HepG2 (cell line): ENCODE measurements at regions not wholly inside any gene's neighbourhood (a gene's known extent, or its start where the extent isn't known, plus 50 kb on each side); places are given as distances from the start of the nearest gene placed in this dataset.

ENCODE experiments used
- FOXA3 ChIP-seq: IDR thresholded peaks from 2 replicates; pipeline ENCODE4 v1.6.1; 2016; ENCODE audit warnings: missing genetic modification reagents, missing compliant biosample characterization
- FOXJ3 ChIP-seq: sonication (generic); formaldehyde crosslinking; IDR thresholded peaks from 2 replicates; pipeline ENCODE4 v1.4.0; 2020; ENCODE audit warnings: missing genetic modification reagents, mild to moderate bottlenecking, borderline replicate concordance
- FOXP1 ChIP-seq, 2 experiments: fragments of 450-650 bp in 1 of 2; IDR thresholded peaks; 2 replicates each; pipeline ENCODE4 v1.6.1; 2017 to 2018; ENCODE audit warnings: antibody characterized with exemption in 1 of 2
- GATA4 ChIP-seq: sonication (generic); IDR thresholded peaks from 2 replicates; pipeline ENCODE4 v1.6.1; 2016; ENCODE audit warnings: antibody characterized with exemption, low read depth, borderline replicate concordance
- HNF4A ChIP-seq: sonication (generic); formaldehyde crosslinking; IDR thresholded peaks from 2 replicates; pipeline ENCODE4 v1.4.0; 2020; ENCODE audit warnings: missing genetic modification reagents
- ISL2 ChIP-seq: sonication (generic); formaldehyde crosslinking; IDR thresholded peaks from 2 replicates; pipeline ENCODE4 v1.5.0; 2020; ENCODE audit warnings: missing genetic modification reagents
- JUND ChIP-seq: sonication (generic); formaldehyde crosslinking; IDR thresholded peaks from 2 replicates; pipeline ENCODE4 v1.8.0; 2022; ENCODE audit warnings: mild to moderate bottlenecking, missing genetic modification reagents
- MIER2 ChIP-seq: IDR thresholded peaks from 2 replicates; pipeline ENCODE4 v1.6.1; 2016; ENCODE audit warnings: missing biosample characterization, missing genetic modification reagents
- NCOA2 ChIP-seq: sonication (generic); formaldehyde crosslinking; IDR thresholded peaks from 2 replicates; pipeline ENCODE4 v1.8.0; 2022; ENCODE audit warnings: inconsistent platforms
- NFIC ChIP-seq: IDR thresholded peaks from 2 replicates; pipeline ENCODE4 v1.6.1; 2012; ENCODE audit warnings: mild to moderate bottlenecking, low read length, inconsistent platforms
- NR1H2 ChIP-seq: sonication (generic); formaldehyde crosslinking; IDR thresholded peaks from 2 replicates; pipeline ENCODE4 v1.8.1; 2022; ENCODE audit warnings: low read depth, missing genetic modification reagents, borderline replicate concordance
- NR2F2 ChIP-seq: IDR thresholded peaks from 2 replicates; pipeline ENCODE4 v1.6.1; 2012; ENCODE audit warnings: low read depth, inconsistent platforms, borderline replicate concordance
- ONECUT2 ChIP-seq: sonication (generic); formaldehyde crosslinking; IDR thresholded peaks from 2 replicates; pipeline ENCODE4 v1.4.0; 2020; ENCODE audit warnings: missing genetic modification reagents
- TCF12 ChIP-seq, 2 experiments: fragments of 450-650 bp in 1 of 2; sonication (generic) in 1 of 2; formaldehyde crosslinking in 1 of 2; IDR thresholded peaks; 2 replicates each; pipeline versions ENCODE4 v1.6.1 to v1.8.0; 2017 to 2022; ENCODE audit warnings: antibody characterized with exemption in 1 of 2, mild to moderate bottlenecking in 1 of 2, missing genetic modification reagents in 1 of 2, moderate library complexity in 1 of 2
- ZBTB3 ChIP-seq: sonication (generic); formaldehyde crosslinking; IDR thresholded peaks from 2 replicates; pipeline ENCODE4 v1.4.0; 2020; ENCODE audit warnings: low read depth, mild to moderate bottlenecking, moderate library complexity, missing genetic modification reagents, borderline replicate concordance
- ZNF556 ChIP-seq: sonication (generic); formaldehyde crosslinking; IDR thresholded peaks from 2 replicates; pipeline ENCODE4 v1.4.0; 2020; ENCODE audit warnings: mild to moderate bottlenecking, missing genetic modification reagents, borderline replicate concordance
- ZNF644 ChIP-seq: IDR thresholded peaks from 2 replicates; pipeline ENCODE4 v1.6.1; 2016; ENCODE audit warnings: low read depth
- ZNF746 ChIP-seq: sonication (generic); formaldehyde crosslinking; IDR thresholded peaks from 2 replicates; pipeline ENCODE4 v1.8.0; 2022; ENCODE audit warnings: mild to moderate bottlenecking, missing genetic modification reagents
- ZNF772 ChIP-seq: sonication (generic); formaldehyde crosslinking; IDR thresholded peaks from 2 replicates; pipeline ENCODE4 v1.5.0; 2020; ENCODE audit warnings: mild to moderate bottlenecking, missing genetic modification reagents
- ZNF839 ChIP-seq: sonication (generic); formaldehyde crosslinking; IDR thresholded peaks from 2 replicates; pipeline ENCODE4 v1.4.0; 2020; ENCODE audit warnings: missing genetic modification reagents, mild to moderate bottlenecking, borderline replicate concordance
- ZSCAN29 ChIP-seq: sonication (generic); formaldehyde crosslinking; conservative IDR thresholded peaks from 2 replicates; pipeline ENCODE4 v1.4.0; 2020; ENCODE audit warnings: mild to moderate bottlenecking, missing genetic modification reagents
- TF ChIP-seq, protein P1 (sequence below): sonication (generic); formaldehyde crosslinking; conservative IDR thresholded peaks from 2 replicates; pipeline ENCODE4 v1.4.0; 2020; ENCODE audit warnings: missing genetic modification reagents
- TF ChIP-seq, protein P2 (sequence below): sonication (generic); formaldehyde crosslinking; IDR thresholded peaks from 2 replicates; pipeline ENCODE4 v1.4.0; 2020; ENCODE audit warnings: missing genetic modification reagents

DNA sequence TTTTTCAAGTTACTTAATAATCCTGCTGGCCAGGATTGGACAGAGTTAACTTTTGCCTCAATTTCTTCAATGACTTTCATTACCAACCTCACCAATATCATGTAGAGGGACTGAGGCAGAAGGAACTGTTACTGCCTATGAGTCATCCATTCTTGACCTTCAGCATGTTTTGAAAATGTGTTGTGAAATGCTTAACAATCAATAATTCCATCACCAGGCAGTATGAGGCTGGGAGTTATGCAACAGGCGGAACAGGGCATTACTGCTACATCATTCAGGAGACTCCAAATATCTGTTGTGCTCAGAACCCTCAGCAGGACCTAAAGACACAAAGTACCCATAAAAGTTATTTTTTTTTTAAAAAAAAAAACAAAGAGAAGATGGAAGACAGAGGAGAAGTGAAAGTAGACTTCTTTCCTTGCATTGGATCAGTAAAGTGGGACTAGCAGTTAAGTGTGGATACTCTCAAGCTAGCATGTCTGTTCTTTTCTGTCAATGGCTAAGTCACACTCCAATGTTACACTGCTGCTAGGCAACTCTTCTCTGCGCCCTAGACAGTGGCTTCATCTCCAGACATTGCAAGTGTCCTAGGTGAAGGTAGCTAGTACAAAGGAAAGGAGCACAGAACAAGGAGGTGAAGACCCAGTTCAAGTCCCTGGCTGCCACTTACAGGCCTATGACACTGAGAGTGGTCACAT, 184.9 kb upstream of the LPP start (continued):
- TF ChIP-seq ZNF772 (0 out of 2 replicates have a peak, but pooled peaks have one; percentile 26), ZNF556 (CRISPR knock-in tag) (peak; percentile 67; the same call in 1 of the 2 replicates), ZSCAN29 (CRISPR knock-in tag) (0 out of 2 replicates have a peak, but pooled peaks have one; percentile 34), MIER2 (CRISPR knock-in tag) (0 out of 2 replicates have a peak, but pooled peaks have one; percentile 50), ZBTB3 (CRISPR knock-in tag) (no peak; the same call in 1 of the 2 replicates), TCF12 (IDR thresholded peaks at IDR 0.05) (no peak), TCF12 (CRISPR knock-in tag; IDR thresholded peaks at IDR 0.05) (0 out of 2 replicates have a peak, but pooled peaks have one; percentile 29), NR2F2 (peak; percentile 55; the same call in 1 of the 2 replicates), GATA4 (peak; percentile 45; the same call in 1 of the 2 replicates), NR1H2 (no peak), FOXJ3 (CRISPR knock-in tag) (peak; percentile 81; the same call in 1 of the 2 replicates), NFIC (peak; percentile 80), ISL2 (CRISPR knock-in tag) (peak; percentile 47; the same call in 1 of the 2 replicates), ONECUT2 (CRISPR knock-in tag) (peak; percentile 98), HNF4A (CRISPR knock-in tag) (peak; percentile 72), ZNF839 (CRISPR knock-in tag) (no peak), NCOA2 (CRISPR knock-in tag) (peak; percentile 82), JUND (CRISPR knock-in tag) (peak; percentile 99), FOXP1 (IDR thresholded peaks at IDR 0.05) (peak; percentile 68; the same call in 1 of the 2 replicates), FOXP1 (CRISPR knock-in tag; IDR thresholded peaks at IDR 0.05) (peak; percentile 91), ZNF746 (peak; percentile 39; the same call in 1 of the 2 replicates), FOXA3 (CRISPR knock-in tag) (peak; percentile 89), ZNF644 (CRISPR knock-in tag) (peak; percentile 47; the same call in 1 of the 2 replicates)
- TF ChIP-seq, protein P1, sequence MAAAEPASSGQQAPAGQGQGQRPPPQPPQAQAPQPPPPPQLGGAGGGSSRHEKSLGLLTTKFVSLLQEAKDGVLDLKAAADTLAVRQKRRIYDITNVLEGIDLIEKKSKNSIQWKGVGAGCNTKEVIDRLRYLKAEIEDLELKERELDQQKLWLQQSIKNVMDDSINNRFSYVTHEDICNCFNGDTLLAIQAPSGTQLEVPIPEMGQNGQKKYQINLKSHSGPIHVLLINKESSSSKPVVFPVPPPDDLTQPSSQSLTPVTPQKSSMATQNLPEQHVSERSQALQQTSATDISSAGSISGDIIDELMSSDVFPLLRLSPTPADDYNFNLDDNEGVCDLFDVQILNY (CRISPR knock-in tag): no peak
- TF ChIP-seq, protein P2, sequence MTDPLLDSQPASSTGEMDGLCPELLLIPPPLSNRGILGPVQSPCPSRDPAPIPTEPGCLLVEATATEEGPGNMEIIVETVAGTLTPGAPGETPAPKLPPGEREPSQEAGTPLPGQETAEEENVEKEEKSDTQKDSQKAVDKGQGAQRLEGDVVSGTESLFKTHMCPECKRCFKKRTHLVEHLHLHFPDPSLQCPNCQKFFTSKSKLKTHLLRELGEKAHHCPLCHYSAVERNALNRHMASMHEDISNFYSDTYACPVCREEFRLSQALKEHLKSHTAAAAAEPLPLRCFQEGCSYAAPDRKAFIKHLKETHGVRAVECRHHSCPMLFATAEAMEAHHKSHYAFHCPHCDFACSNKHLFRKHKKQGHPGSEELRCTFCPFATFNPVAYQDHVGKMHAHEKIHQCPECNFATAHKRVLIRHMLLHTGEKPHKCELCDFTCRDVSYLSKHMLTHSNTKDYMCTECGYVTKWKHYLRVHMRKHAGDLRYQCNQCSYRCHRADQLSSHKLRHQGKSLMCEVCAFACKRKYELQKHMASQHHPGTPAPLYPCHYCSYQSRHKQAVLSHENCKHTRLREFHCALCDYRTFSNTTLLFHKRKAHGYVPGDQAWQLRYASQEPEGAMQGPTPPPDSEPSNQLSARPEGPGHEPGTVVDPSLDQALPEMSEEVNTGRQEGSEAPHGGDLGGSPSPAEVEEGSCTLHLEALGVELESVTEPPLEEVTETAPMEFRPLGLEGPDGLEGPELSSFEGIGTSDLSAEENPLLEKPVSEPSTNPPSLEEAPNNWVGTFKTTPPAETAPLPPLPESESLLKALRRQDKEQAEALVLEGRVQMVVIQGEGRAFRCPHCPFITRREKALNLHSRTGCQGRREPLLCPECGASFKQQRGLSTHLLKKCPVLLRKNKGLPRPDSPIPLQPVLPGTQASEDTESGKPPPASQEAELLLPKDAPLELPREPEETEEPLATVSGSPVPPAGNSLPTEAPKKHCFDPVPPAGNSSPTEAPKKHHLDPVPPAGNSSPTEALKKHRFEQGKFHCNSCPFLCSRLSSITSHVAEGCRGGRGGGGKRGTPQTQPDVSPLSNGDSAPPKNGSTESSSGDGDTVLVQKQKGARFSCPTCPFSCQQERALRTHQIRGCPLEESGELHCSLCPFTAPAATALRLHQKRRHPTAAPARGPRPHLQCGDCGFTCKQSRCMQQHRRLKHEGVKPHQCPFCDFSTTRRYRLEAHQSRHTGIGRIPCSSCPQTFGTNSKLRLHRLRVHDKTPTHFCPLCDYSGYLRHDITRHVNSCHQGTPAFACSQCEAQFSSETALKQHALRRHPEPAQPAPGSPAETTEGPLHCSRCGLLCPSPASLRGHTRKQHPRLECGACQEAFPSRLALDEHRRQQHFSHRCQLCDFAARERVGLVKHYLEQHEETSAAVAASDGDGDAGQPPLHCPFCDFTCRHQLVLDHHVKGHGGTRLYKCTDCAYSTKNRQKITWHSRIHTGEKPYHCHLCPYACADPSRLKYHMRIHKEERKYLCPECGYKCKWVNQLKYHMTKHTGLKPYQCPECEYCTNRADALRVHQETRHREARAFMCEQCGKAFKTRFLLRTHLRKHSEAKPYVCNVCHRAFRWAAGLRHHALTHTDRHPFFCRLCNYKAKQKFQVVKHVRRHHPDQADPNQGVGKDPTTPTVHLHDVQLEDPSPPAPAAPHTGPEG: no peak
